ENCODE measurements at regions not wholly inside any gene's neighbourhood (a gene's known extent, or its start where the extent isn't known, plus 50 kb on each side); places are given as distances from the start of the nearest gene placed in this dataset.
"Not testable (repeated sequence)": the region's sequence is repeated elsewhere in the genome, so short reads cannot be mapped to it uniquely, and the experiment has no call there.

- Histone ChIP-seq H2AFZ (no peak overlapping the region), H3K4me1 (ENCODE audit: insufficient read depth) (peaks cover 11% of the 10 kb centered on the region; the same call in 1 of the 2 replicates), H3F3A (ENCODE audit: insufficient read depth) (peaks cover 10% of the 10 kb centered on the region; the same call in 1 of the 2 replicates), H4K20me1 (ENCODE audit: insufficient read depth) (no peaks in the 10 kb centered on the region), H3K27me3 (replicated peaks; ENCODE audit: insufficient read depth) (no peaks in the 10 kb centered on the region), H3K9me2 (ENCODE audit: insufficient read depth) (no peaks in the 10 kb centered on the region), H3K27ac (no peak overlapping the region), H3K36me3 (ENCODE audit: low read depth) (no peaks in the 10 kb centered on the region), H3K9me3 (ENCODE audit: low read depth) (no peaks in the 10 kb centered on the region), H3K4me2 (ENCODE audit: unreplicated experiment) (no peak overlapping the region), H3K9ac (no peak overlapping the region), H3K4me3 (no peak overlapping the region), H3K79me2 (ENCODE audit: insufficient read depth) (no peaks in the 10 kb centered on the region)
- TF ChIP-seq EZH2 (IDR thresholded peaks at IDR 0.05; ENCODE audit: insufficient read depth, poor library complexity, severe bottlenecking) (no peak), EZH2phosphoT487 (IDR thresholded peaks at IDR 0.05; ENCODE audit: insufficient read depth, low read depth) (no peak)
- in situ Hi-C loops (cut with MboI) = no loop called here
- DNase-seq = peak; percentile 24
These were observed 272.0 kb downstream of the RPAP3 start for GRCh38 chr12:47433876-47434275.

- H3F3A ChIP-seq (ENCODE audit: insufficient read depth); H3K27ac ChIP-seq; H3K79me2 ChIP-seq (ENCODE audit: insufficient read depth); DNase-seq; in situ Hi-C loops (cut with MboI); H3K9me2 ChIP-seq (ENCODE audit: insufficient read depth); H2AFZ ChIP-seq; H3K4me2 ChIP-seq (ENCODE audit: unreplicated experiment); H3K9me3 ChIP-seq (ENCODE audit: low read depth); H3K27me3 ChIP-seq (replicated peaks; ENCODE audit: insufficient read depth); H3K4me3 ChIP-seq; H3K9ac ChIP-seq; H3K36me3 ChIP-seq (ENCODE audit: low read depth); H4K20me1 ChIP-seq (ENCODE audit: insufficient read depth); H3K4me1 ChIP-seq (ENCODE audit: insufficient read depth): not testable (repeated sequence)
- 85 to 87% methylated on average over 21 of the region's 21 CpGs for WGBS, 2 experiments (ENCODE audit: low coverage in 1 of 2, low lambda C conversion rate in 2 of 2, missing lambda C conversion rate in 2 of 2)
These were observed 279.0 kb downstream of the RPAP3 start for GRCh38 chr12:47426678-47427309.

GRCh38 chr12:47422611-47423010 lies 283.2 kb downstream of the RPAP3 start:
- 7 to 8% methylated on average over 2 of the region's 2 CpGs for WGBS, 2 experiments (ENCODE audit: low coverage in 1 of 2, low lambda C conversion rate in 2 of 2, missing lambda C conversion rate in 2 of 2)
- Histone ChIP-seq H3K9me3 (ENCODE audit: low read depth) (no peaks in the 10 kb centered on the region), H3K4me2 (ENCODE audit: unreplicated experiment) (no peak overlapping the region), H3K27ac (no peak overlapping the region), H2AFZ (no peak overlapping the region), H3K36me3 (ENCODE audit: low read depth) (no peaks in the 10 kb centered on the region), H3K4me3 (no peak overlapping the region), H3F3A (ENCODE audit: insufficient read depth) (peaks cover 9% of the 10 kb centered on the region; the same call in 1 of the 2 replicates), H4K20me1 (ENCODE audit: insufficient read depth) (no peaks in the 10 kb centered on the region), H3K27me3 (replicated peaks; ENCODE audit: insufficient read depth) (no peaks in the 10 kb centered on the region), H3K9ac (no peak overlapping the region), H3K4me1 (ENCODE audit: insufficient read depth) (peaks cover 19% of the 10 kb centered on the region), H3K9me2 (ENCODE audit: insufficient read depth) (no peaks in the 10 kb centered on the region), H3K79me2 (ENCODE audit: insufficient read depth) (no peaks in the 10 kb centered on the region)
- TF ChIP-seq EZH2phosphoT487 (IDR thresholded peaks at IDR 0.05; ENCODE audit: insufficient read depth, low read depth) = no peak
- no peak for TF ChIP-seq EZH2 (IDR thresholded peaks at IDR 0.05; ENCODE audit: insufficient read depth, poor library complexity, severe bottlenecking)
- in situ Hi-C loops (cut with MboI) = no loop called here
- peak; percentile 53 for DNase-seq

- no peak overlapping the region for H3K4me3 ChIP-seq
- no peak overlapping the region for H3K27ac ChIP-seq
- WGBS, 2 experiments (ENCODE audit: low coverage in 1 of 2, low lambda C conversion rate in 2 of 2, missing lambda C conversion rate in 2 of 2) = 68 to 76% methylated on average over 2 of the region's 2 CpGs
- no peaks in the 10 kb centered on the region for H3K9me2 ChIP-seq (ENCODE audit: insufficient read depth)
- no peaks in the 10 kb centered on the region for H3K9me3 ChIP-seq (ENCODE audit: low read depth)
- H3K4me1 ChIP-seq (ENCODE audit: insufficient read depth) = peaks cover 20% of the 10 kb centered on the region
- H3K9ac ChIP-seq = no peak overlapping the region
- no peaks in the 10 kb centered on the region for H3K27me3 ChIP-seq (replicated peaks; ENCODE audit: insufficient read depth)
- DNase-seq = peak; percentile 69
- H3K36me3 ChIP-seq (ENCODE audit: low read depth) = no peaks in the 10 kb centered on the region
- H3K79me2 ChIP-seq (ENCODE audit: insufficient read depth) = no peaks in the 10 kb centered on the region
- TF ChIP-seq EZH2 (IDR thresholded peaks at IDR 0.05; ENCODE audit: insufficient read depth, poor library complexity, severe bottlenecking) (no peak), EZH2phosphoT487 (IDR thresholded peaks at IDR 0.05; ENCODE audit: insufficient read depth, low read depth) (no peak)
- in situ Hi-C loops (cut with MboI) = no loop called here
- H2AFZ ChIP-seq = no peak overlapping the region
- no peaks in the 10 kb centered on the region for H4K20me1 ChIP-seq (ENCODE audit: insufficient read depth)
- peak overlapping the region; percentile 15 for H3K4me2 ChIP-seq (ENCODE audit: unreplicated experiment)
- H3F3A ChIP-seq (ENCODE audit: insufficient read depth) = peaks cover 9% of the 10 kb centered on the region; the same call in 1 of the 2 replicates
These were observed 286.3 kb downstream of the RPAP3 start for GRCh38 chr12:47419497-47419896.

GRCh38 chr12:47417955-47418354 lies 287.9 kb downstream of the RPAP3 start:
- no peak overlapping the region for H3K4me2 ChIP-seq (ENCODE audit: unreplicated experiment)
- DNase-seq = no peak
- WGBS, 2 experiments (ENCODE audit: low coverage in 1 of 2, low lambda C conversion rate in 2 of 2, missing lambda C conversion rate in 2 of 2) = 57 to 61% methylated on average over 1 of the region's 1 CpG
- no peak overlapping the region for H3K9ac ChIP-seq
- H4K20me1 ChIP-seq (ENCODE audit: insufficient read depth) = no peaks in the 10 kb centered on the region
- in situ Hi-C loops (cut with MboI) = no loop called here
- no peaks in the 10 kb centered on the region for H3K27me3 ChIP-seq (replicated peaks; ENCODE audit: insufficient read depth)
- H3K27ac ChIP-seq = no peak overlapping the region
- TF ChIP-seq EZH2phosphoT487 (IDR thresholded peaks at IDR 0.05; ENCODE audit: insufficient read depth, low read depth) (no peak), EZH2 (IDR thresholded peaks at IDR 0.05; ENCODE audit: insufficient read depth, poor library complexity, severe bottlenecking) (no peak)
- H3K36me3 ChIP-seq (ENCODE audit: low read depth) = no peaks in the 10 kb centered on the region
- H3F3A ChIP-seq (ENCODE audit: insufficient read depth) = peaks cover 9% of the 10 kb centered on the region; the same call in 1 of the 2 replicates
- no peaks in the 10 kb centered on the region for H3K9me3 ChIP-seq (ENCODE audit: low read depth)
- H3K9me2 ChIP-seq (ENCODE audit: insufficient read depth) = no peaks in the 10 kb centered on the region
- H2AFZ ChIP-seq = no peak overlapping the region
- no peak overlapping the region for H3K4me3 ChIP-seq
- H3K4me1 ChIP-seq (ENCODE audit: insufficient read depth) = peaks cover 24% of the 10 kb centered on the region
- H3K79me2 ChIP-seq (ENCODE audit: insufficient read depth) = no peaks in the 10 kb centered on the region
